ENCODE measurements at regions not wholly inside any gene's neighbourhood (a gene's known extent, or its start where the extent isn't known, plus 50 kb on each side); places are given as distances from the start of the nearest gene placed in this dataset.

- H3K27ac Mint-ChIP-seq: no peak overlapping the region
- no peaks in the 10 kb centered on the region for H3K27me3 Mint-ChIP-seq (ENCODE audit: low read depth in 2 of 2)
- Histone ChIP-seq H3K9me3 (ENCODE audit: control insufficient read depth, insufficient read depth, low read length) (peaks cover 4% of the 10 kb centered on the region), H3K4me3 (ENCODE audit: low read length) (no peak overlapping the region), H3K27ac (ENCODE audit: low read length) (no peak overlapping the region), H3K4me1 (ENCODE audit: control insufficient read depth, insufficient read depth, low read length) (no peaks in the 10 kb centered on the region), H3K27me3 (ENCODE audit: control insufficient read depth, insufficient read depth, low read length) (no peaks in the 10 kb centered on the region), H3K36me3 (ENCODE audit: control insufficient read depth, insufficient read depth, low read length) (no peaks in the 10 kb centered on the region)
- WGBS (ENCODE audit: insufficient coverage): 65% methylated on average over 3 of the region's 4 CpGs
- no peaks in the 10 kb centered on the region for H3K4me1 Mint-ChIP-seq
- intact Hi-C loops (cut with micrococcal nuclease): no loop called here
- DNase-seq (no peak), ATAC-seq (no peak)
- peaks cover 7 to 8% of the 10 kb centered on the region in 2 donors for H3K9me3 Mint-ChIP-seq
- H3K36me3 Mint-ChIP-seq: no peaks in the 10 kb centered on the region
- no peak for TF ChIP-seq CTCF (IDR thresholded peaks at IDR 0.05)
- H3K4me3 Mint-ChIP-seq: no peak overlapping the region
Measured at GRCh38 chr7:136693166-136694119, 175.0 kb upstream of the CHRM2 start.

- Histone ChIP-seq H3K4me1 (ENCODE audit: control insufficient read depth, insufficient read depth, low read length) (no peaks in the 10 kb centered on the region), H3K27ac (ENCODE audit: low read length) (no peak overlapping the region), H3K36me3 (ENCODE audit: control insufficient read depth, insufficient read depth, low read length) (no peaks in the 10 kb centered on the region), H3K4me3 (ENCODE audit: low read length) (no peak overlapping the region), H3K9me3 (ENCODE audit: control insufficient read depth, insufficient read depth, low read length) (peaks cover 4% of the 10 kb centered on the region), H3K27me3 (ENCODE audit: control insufficient read depth, insufficient read depth, low read length) (no peaks in the 10 kb centered on the region)
- H3K27ac Mint-ChIP-seq: no peak overlapping the region
- intact Hi-C loops (cut with micrococcal nuclease): no loop called here
- DNase-seq (no peak), ATAC-seq (no peak)
- no peaks in the 10 kb centered on the region for H3K4me1 Mint-ChIP-seq
- H3K9me3 Mint-ChIP-seq: peaks cover 8 to 12% of the 10 kb centered on the region in 2 donors
- no peak overlapping the region for H3K4me3 Mint-ChIP-seq
- TF ChIP-seq CTCF (IDR thresholded peaks at IDR 0.05): no peak
- no peaks in the 10 kb centered on the region for H3K27me3 Mint-ChIP-seq (ENCODE audit: low read depth in 2 of 2)
- WGBS (ENCODE audit: insufficient coverage): 92% methylated on average over 3 of the region's 3 CpGs
- no peaks in the 10 kb centered on the region for H3K36me3 Mint-ChIP-seq
Measured at GRCh38 chr7:136692221-136692620, 176.2 kb upstream of the CHRM2 start.

- WGBS (ENCODE audit: insufficient coverage): 73% methylated on average over 1 of the region's 2 CpGs
- ATAC-seq (no peak), DNase-seq (no peak)
- no peak for TF ChIP-seq CTCF (IDR thresholded peaks at IDR 0.05)
- Mint-ChIP-seq H3K27ac (no peak overlapping the region), H3K4me3 (no peak overlapping the region), H3K4me1 (no peaks in the 10 kb centered on the region), H3K36me3 (no peaks in the 10 kb centered on the region), H3K27me3 (ENCODE audit: low read depth in 2 of 2) (no peaks in the 10 kb centered on the region), H3K9me3 (peaks cover 4 to 8% of the 10 kb centered on the region in 2 donors)
- no peak overlapping the region for H3K27ac ChIP-seq (ENCODE audit: low read length)
- intact Hi-C loops (cut with micrococcal nuclease): no loop called here
- no peaks in the 10 kb centered on the region for H3K4me1 ChIP-seq (ENCODE audit: control insufficient read depth, insufficient read depth, low read length)
- H3K36me3 ChIP-seq (ENCODE audit: control insufficient read depth, insufficient read depth, low read length): no peaks in the 10 kb centered on the region
- H3K9me3 ChIP-seq (ENCODE audit: control insufficient read depth, insufficient read depth, low read length): no peaks in the 10 kb centered on the region
- H3K4me3 ChIP-seq (ENCODE audit: low read length): no peak overlapping the region
- no peaks in the 10 kb centered on the region for H3K27me3 ChIP-seq (ENCODE audit: control insufficient read depth, insufficient read depth, low read length)
Measured at GRCh38 chr7:136688601-136689000, 179.9 kb upstream of the CHRM2 start.

Data from natural killer cell (primary cell).